ENCODE measurements at regions not wholly inside any gene's neighbourhood (a gene's known extent, or its start where the extent isn't known, plus 50 kb on each side); places are given as distances from the start of the nearest gene placed in this dataset.
"Not testable (repeated sequence)": the region's sequence is repeated elsewhere in the genome, so short reads cannot be mapped to it uniquely, and the experiment has no call there.

- intact Hi-C loops (cut with DNase I), result no loop called here
- H3K27me3 ChIP-seq, result no peaks in the 10 kb centered on the region
- no peak for TF ChIP-seq CTCF (IDR thresholded peaks at IDR 0.05)
- no peaks in the 10 kb centered on the region for H3K9me3 ChIP-seq
- no peak for ATAC-seq
- H3K27ac ChIP-seq, result no peak overlapping the region
- H3K36me3 ChIP-seq, result no peaks in the 10 kb centered on the region
- no peak for DNase-seq
- no peak overlapping the region for H3K4me3 ChIP-seq
- peaks cover 0 to 3% of the 10 kb centered on the region in 2 donors for H3K4me1 ChIP-seq
These were observed 67.1 kb upstream of the GZMB start for GRCh38 chr14:24701062-24701461.

DNA sequence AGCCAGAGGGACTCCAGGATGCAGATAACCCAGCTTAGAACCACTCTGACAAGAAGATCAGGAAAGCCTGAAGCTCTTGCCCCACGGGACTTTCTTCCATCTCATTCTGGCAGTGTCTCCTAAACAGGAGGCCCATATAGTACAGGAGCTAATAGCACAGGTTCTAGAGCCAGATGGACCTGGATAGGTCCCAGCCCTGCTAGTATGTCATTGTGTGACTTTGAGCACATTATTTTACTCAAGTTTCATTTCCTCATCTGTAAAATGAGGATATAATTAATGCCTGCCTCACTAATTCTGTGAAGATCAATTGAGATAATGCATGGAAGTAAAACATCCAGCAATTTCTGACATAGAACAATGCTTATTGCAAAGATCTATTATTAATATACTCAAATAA is 66.5 kb upstream of the GZMB start:
- Histone ChIP-seq H3K27me3 (no peaks in the 10 kb centered on the region), H3K9me3 (no peaks in the 10 kb centered on the region), H3K36me3 (no peaks in the 10 kb centered on the region), H3K27ac (no peak overlapping the region), H3K4me3 (no peak overlapping the region), H3K4me1 (peaks cover 0 to 4% of the 10 kb centered on the region in 2 donors)
- intact Hi-C loops (cut with DNase I), result no loop called here
- no peak for TF ChIP-seq CTCF (IDR thresholded peaks at IDR 0.05)
- ATAC-seq, result no peak
- no peak for DNase-seq

DNA sequence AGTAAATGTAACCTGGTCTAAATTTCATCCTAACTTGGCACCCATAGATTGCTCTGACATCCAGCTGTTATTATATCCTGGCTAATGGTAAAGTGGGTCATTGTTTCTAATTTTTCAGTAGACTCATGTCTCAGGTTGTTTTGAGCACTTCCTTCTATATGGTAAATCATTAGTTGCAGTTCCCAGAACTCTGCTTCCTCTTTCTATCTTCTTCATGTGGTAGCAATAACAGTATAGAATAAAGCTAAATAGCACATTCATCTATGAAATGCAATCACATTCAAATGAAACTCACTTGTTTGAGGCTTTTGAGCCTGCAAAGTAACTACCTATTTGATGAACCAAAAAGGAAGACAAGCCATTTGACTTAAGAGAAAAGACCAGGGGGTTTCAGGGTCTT is 65.1 kb upstream of the GZMB start:
- no peak for ATAC-seq
- intact Hi-C loops (cut with DNase I), result no loop called here

GRCh38 chr14:24696280-24696920 is 62.4 kb upstream of the GZMB start:
- DNase-seq; H3K4me3 ChIP-seq; H3K9me3 ChIP-seq; H3K27me3 ChIP-seq; H3K36me3 ChIP-seq; intact Hi-C loops (cut with DNase I); H3K27ac ChIP-seq; ATAC-seq: not testable (repeated sequence)
- peaks cover 0 to 12% of the 10 kb centered on the region in 2 donors for H3K4me1 ChIP-seq

More for the DNA sequence above, 65.1 kb upstream of the GZMB start:
- TF ChIP-seq CTCF (IDR thresholded peaks at IDR 0.05), result no peak
- no peak for DNase-seq
- Histone ChIP-seq H3K4me3 (no peak overlapping the region), H3K9me3 (no peaks in the 10 kb centered on the region), H3K36me3 (no peaks in the 10 kb centered on the region), H3K27ac (no peak overlapping the region), H3K4me1 (peaks cover 0 to 12% of the 10 kb centered on the region in 2 donors), H3K27me3 (no peaks in the 10 kb centered on the region)

DNA sequence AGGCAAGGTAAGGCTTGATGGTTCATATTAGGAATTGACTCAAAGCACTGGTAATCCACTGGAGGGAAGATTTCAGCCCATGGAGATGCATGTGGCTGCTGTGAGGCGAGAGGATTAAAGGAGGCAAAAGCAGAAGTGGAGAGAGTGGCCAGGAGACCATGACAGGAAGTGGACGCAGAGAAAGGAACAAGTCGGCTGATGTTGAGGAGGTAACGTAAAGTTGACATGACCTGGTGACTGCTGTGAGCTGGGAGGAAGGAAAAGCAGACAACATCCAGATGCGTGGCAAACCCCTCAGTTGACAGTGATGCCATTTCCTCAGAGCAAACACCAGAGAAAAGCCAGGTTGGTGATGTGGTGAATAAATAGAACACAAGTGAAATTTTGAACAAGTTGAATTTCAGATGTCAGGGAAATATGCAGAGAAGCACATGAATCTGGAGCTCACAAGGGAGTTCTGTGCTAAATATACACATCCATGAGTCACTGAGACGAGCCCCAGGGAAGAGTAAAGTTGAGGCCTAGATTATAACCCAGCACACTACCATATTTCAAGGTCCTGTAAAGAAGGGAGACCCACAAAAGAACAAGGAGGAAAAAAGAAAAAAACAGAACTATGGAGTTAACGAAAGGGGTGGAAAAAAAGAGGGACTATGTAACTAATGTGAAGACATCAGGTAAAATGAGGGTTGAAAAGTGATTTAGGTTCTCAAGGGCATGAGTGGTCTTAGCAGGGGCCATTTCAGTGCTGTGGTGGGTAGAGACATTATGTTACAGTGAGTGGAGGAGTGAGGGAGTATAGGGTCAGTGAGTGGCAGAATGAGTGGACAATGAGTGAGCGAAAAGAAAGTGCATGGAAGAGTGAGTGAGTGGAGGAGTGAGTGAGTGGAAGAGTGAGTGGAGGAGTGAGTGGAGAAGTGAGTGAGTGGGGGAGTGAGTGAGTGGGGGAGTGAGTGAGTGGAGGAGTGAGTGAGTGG is 61.6 kb upstream of the GZMB start:
- Histone ChIP-seq H3K4me3 (no peak overlapping the region), H3K27me3 (no peaks in the 10 kb centered on the region), H3K36me3 (no peaks in the 10 kb centered on the region), H3K4me1 (peaks cover 0 to 12% of the 10 kb centered on the region in 2 donors), H3K27ac (no peak overlapping the region), H3K9me3 (no peaks in the 10 kb centered on the region)
- DNase-seq (no peak), ATAC-seq (peak; percentile 49)
- intact Hi-C loops (cut with DNase I), result no loop called here
- TF ChIP-seq CTCF (IDR thresholded peaks at IDR 0.05), result no peak
